Mesothelial cell of epicardium (in vitro differentiated cells): ENCODE measurements at regions not wholly inside any gene's neighbourhood (a gene's known extent, or its start where the extent isn't known, plus 50 kb on each side); places are given as distances from the start of the nearest gene placed in this dataset.
"Not testable (repeated sequence)": the region's sequence is repeated elsewhere in the genome, so short reads cannot be mapped to it uniquely, and the experiment has no call there.

Experiments
- DNase-seq, 2 experiments: peaks; one replicate each; pipeline ENCODE4 v3.0.0; 2021; ENCODE audit warnings: low spot score in 2 of 2; ENCODE audit not compliant: unreplicated experiment in 2 of 2
- H3K27ac Mint-ChIP-seq: 2 replicates; pipeline ENCODE4 v1.8.0; 2021; ENCODE audit warnings: mixed read lengths
- H3K27me3 Mint-ChIP-seq: 2 replicates; pipeline ENCODE4 v1.8.0; 2021; ENCODE audit warnings: low read depth, mixed read lengths
- H3K36me3 Mint-ChIP-seq: 2 replicates; pipeline ENCODE4 v1.8.0; 2021; ENCODE audit warnings: mixed read lengths
- H3K4me1 Mint-ChIP-seq: 2 replicates; pipeline ENCODE4 v1.8.0; 2021; ENCODE audit warnings: mixed read lengths
- H3K4me3 Mint-ChIP-seq: 2 replicates; pipeline ENCODE4 v1.8.0; 2021; ENCODE audit warnings: mild to moderate bottlenecking, moderate library complexity, mixed read lengths
- H3K9me3 Mint-ChIP-seq: 2 replicates; pipeline ENCODE4 v1.8.0; 2021; ENCODE audit warnings: mixed read lengths
- TF ChIP-seq, protein P1 (sequence below): fragments of 200-600 bp; sonication (generic); IDR thresholded peaks from one replicate; pipeline ENCODE4 v1.5.0; 2021; ENCODE audit warnings: antibody characterized with exemption; ENCODE audit not compliant: unreplicated experiment

DNA sequence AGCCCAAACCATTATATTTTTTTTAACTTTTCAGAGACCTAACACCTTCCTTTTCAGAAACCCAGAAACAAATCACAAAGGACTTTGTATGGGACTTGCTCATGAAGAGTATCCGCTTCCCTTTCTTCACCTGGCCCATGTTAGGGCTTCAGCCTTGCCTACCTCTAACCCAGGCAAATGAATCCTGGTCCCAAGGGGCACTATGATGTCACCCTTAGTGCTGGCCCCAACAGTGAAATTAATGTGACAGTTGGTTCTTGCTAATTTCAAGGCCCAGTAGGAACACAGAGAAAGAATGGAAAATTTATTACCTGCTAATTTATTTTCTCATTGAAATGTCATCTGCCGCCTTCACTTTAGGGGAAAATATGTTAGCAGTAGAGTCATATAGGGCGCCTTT is 179.8 kb upstream of the NRXN3 start:
- TF ChIP-seq, protein P1, sequence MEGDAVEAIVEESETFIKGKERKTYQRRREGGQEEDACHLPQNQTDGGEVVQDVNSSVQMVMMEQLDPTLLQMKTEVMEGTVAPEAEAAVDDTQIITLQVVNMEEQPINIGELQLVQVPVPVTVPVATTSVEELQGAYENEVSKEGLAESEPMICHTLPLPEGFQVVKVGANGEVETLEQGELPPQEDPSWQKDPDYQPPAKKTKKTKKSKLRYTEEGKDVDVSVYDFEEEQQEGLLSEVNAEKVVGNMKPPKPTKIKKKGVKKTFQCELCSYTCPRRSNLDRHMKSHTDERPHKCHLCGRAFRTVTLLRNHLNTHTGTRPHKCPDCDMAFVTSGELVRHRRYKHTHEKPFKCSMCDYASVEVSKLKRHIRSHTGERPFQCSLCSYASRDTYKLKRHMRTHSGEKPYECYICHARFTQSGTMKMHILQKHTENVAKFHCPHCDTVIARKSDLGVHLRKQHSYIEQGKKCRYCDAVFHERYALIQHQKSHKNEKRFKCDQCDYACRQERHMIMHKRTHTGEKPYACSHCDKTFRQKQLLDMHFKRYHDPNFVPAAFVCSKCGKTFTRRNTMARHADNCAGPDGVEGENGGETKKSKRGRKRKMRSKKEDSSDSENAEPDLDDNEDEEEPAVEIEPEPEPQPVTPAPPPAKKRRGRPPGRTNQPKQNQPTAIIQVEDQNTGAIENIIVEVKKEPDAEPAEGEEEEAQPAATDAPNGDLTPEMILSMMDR = no peak
- no peaks in the 10 kb centered on the region for H3K36me3 Mint-ChIP-seq
- no peak for DNase-seq

DNA sequence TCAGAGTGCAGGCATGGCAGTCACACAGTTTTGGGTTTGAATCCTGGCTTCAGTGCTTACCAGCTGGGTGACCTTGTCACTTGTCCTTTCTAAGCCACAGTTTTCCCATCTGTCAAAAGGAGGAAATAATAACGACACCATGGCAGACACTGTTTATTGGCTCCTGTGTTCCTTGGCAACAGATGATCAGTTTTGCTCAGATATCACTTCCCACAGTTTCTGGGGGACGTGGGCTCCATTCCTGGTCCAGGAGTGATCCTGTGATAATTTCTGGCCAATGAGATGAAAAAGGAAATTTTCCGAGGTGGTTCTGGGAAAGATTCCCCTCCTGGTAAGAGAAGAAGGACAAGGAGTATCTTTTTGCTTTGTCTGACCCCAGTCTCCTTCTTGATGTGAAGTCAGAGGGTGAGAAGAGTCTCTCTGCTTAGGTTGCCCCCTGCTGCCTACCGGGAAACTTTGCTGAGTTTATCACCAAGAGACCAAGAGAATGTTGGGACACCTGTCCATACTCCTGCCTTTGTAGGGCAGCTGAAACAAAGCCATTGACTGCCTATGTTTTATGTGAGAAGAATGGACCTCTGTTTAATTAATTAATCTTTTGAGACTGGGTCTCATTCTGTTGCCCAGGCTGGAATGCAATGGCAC is 178.9 kb upstream of the NRXN3 start:
- H3K36me3 Mint-ChIP-seq = no peaks in the 10 kb centered on the region
- H3K9me3 Mint-ChIP-seq = peaks cover 4% of the 10 kb centered on the region
- H3K27me3 Mint-ChIP-seq = no peaks in the 10 kb centered on the region
- no peak for DNase-seq
- no peak overlapping the region for H3K4me3 Mint-ChIP-seq
- TF ChIP-seq, protein P1 = no peak
- no peaks in the 10 kb centered on the region for H3K4me1 Mint-ChIP-seq
- no peak overlapping the region for H3K27ac Mint-ChIP-seq

More for the DNA sequence above, 179.8 kb upstream of the NRXN3 start:
- H3K4me3 Mint-ChIP-seq = no peak overlapping the region
- H3K9me3 Mint-ChIP-seq = no peaks in the 10 kb centered on the region
- H3K27me3 Mint-ChIP-seq = no peaks in the 10 kb centered on the region
- H3K27ac Mint-ChIP-seq = no peak overlapping the region
- no peaks in the 10 kb centered on the region for H3K4me1 Mint-ChIP-seq

DNA sequence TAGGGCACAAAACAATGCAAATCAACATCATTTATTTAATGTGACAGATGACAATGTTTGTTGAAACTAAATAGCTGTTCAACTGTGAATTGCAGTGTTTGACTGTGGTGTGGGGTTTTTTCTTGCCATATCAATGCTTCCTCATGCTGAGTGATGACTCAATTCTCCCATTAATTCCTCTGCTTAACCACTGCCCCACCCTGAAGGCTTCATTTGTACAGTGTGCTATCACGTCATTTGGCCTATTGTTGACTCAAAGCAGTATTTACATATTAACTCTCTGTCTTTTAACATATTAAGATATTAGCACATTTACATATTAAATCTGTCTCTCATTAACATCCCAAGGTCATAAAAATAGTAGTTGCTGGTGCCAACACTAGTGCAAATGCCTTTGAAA is 164.8 kb upstream of the NRXN3 start:
- H3K4me1 Mint-ChIP-seq = no peaks in the 10 kb centered on the region
- H3K9me3 Mint-ChIP-seq = peaks cover 48% of the 10 kb centered on the region
- TF ChIP-seq, protein P1 = no peak
- no peak for DNase-seq
- peaks cover 1% of the 10 kb centered on the region for H3K36me3 Mint-ChIP-seq
- H3K27ac Mint-ChIP-seq = no peak overlapping the region
- H3K4me3 Mint-ChIP-seq = no peak overlapping the region
- H3K27me3 Mint-ChIP-seq = peaks cover 13% of the 10 kb centered on the region

DNA sequence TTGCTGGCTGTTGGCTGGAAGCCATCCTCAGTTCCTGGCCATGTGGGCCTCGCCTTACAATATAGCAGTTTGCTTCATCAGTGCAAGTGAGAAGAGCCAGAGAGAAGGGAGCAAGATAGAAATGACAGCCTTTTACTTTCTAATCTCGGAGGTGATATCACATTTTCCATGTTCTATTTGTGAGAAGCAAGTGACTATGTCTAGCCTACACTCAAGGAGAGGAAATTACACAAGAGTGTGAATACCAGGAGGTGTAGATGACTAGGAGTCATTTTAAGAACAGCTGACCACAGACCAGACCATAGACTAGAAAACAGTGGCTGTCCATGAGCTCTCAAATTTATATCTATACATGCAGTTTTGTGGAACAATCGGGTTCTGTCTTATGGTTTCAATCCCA is 163.0 kb upstream of the NRXN3 start:
- Mint-ChIP-seq H3K4me3 (no peak overlapping the region), H3K27ac (no peak overlapping the region), H3K4me1 (no peaks in the 10 kb centered on the region), H3K36me3 (peaks cover 1% of the 10 kb centered on the region), H3K27me3 (peaks cover 15% of the 10 kb centered on the region), H3K9me3 (peaks cover 34% of the 10 kb centered on the region)
- TF ChIP-seq, protein P1 = no peak
- DNase-seq = no peak

DNA sequence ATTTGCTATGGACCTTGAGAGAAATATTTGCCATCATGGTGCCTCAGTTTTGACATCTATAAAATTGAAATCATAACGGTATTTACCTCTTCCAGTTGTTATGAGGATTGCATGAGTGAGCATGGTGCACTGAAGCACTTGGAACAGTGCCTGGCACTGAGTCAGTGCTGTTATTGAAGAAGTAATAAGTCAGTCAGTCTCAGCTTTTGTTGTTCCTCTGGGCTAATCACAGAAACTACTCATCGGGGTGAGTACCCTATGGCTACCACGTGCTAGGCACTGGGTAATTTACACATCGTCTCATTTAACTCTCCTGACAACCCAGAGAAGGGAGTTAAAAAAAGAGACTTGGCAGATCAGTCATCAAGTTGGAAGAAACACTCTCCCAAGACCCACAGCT is 159.5 kb upstream of the NRXN3 start:
- H3K4me3 Mint-ChIP-seq = no peak overlapping the region
- no peaks in the 10 kb centered on the region for H3K36me3 Mint-ChIP-seq
- no peaks in the 10 kb centered on the region for H3K4me1 Mint-ChIP-seq
- H3K9me3 Mint-ChIP-seq = peaks cover 3% of the 10 kb centered on the region
- no peak overlapping the region for H3K27ac Mint-ChIP-seq
- TF ChIP-seq, protein P1 = no peak
- DNase-seq = no peak
- H3K27me3 Mint-ChIP-seq = peaks cover 28% of the 10 kb centered on the region

GRCh38 chr14:78013911-78014310 is 156.3 kb upstream of the NRXN3 start:
- H3K4me3 Mint-ChIP-seq, H3K9me3 Mint-ChIP-seq, DNase-seq, H3K36me3 Mint-ChIP-seq, H3K27ac Mint-ChIP-seq, H3K4me1 Mint-ChIP-seq: not testable (repeated sequence)
- H3K27me3 Mint-ChIP-seq = peaks cover 32% of the 10 kb centered on the region
